ENCODE measurements at regions not wholly inside any gene's neighbourhood (a gene's known extent, or its start where the extent isn't known, plus 50 kb on each side); places are given as distances from the start of the nearest gene placed in this dataset.

DNA sequence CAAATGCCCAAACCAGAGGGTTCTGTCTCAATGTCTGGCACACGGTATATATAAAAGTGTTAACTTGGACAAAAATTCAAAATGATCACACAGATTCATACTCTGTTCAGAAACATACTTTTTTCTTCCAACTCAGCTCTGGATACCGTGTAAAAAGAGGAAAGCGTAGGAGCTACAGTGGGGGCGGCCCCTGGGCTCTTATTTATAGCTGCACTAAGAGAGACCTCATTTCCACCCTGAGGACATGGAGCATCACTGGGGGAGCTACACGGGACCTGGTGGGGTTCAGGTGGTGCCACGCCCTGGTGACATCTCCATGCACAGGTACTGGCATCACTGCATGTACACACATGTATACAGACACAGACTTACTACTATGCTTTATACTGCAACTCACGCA is 185.9 kb upstream of the FOXQ1 start:
- TF ChIP-seq, protein P1, sequence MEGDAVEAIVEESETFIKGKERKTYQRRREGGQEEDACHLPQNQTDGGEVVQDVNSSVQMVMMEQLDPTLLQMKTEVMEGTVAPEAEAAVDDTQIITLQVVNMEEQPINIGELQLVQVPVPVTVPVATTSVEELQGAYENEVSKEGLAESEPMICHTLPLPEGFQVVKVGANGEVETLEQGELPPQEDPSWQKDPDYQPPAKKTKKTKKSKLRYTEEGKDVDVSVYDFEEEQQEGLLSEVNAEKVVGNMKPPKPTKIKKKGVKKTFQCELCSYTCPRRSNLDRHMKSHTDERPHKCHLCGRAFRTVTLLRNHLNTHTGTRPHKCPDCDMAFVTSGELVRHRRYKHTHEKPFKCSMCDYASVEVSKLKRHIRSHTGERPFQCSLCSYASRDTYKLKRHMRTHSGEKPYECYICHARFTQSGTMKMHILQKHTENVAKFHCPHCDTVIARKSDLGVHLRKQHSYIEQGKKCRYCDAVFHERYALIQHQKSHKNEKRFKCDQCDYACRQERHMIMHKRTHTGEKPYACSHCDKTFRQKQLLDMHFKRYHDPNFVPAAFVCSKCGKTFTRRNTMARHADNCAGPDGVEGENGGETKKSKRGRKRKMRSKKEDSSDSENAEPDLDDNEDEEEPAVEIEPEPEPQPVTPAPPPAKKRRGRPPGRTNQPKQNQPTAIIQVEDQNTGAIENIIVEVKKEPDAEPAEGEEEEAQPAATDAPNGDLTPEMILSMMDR (IDR thresholded peaks at IDR 0.05; ENCODE audit: low read depth, low read length): no peak
- DNase-seq (ENCODE audit: low read depth in 2 of 2): no peak
- no peak overlapping the region for H3K4me3 ChIP-seq (replicated peaks in 1 of 2; ENCODE audit: low read depth in 2 of 2, low read length in 2 of 2)

DNA sequence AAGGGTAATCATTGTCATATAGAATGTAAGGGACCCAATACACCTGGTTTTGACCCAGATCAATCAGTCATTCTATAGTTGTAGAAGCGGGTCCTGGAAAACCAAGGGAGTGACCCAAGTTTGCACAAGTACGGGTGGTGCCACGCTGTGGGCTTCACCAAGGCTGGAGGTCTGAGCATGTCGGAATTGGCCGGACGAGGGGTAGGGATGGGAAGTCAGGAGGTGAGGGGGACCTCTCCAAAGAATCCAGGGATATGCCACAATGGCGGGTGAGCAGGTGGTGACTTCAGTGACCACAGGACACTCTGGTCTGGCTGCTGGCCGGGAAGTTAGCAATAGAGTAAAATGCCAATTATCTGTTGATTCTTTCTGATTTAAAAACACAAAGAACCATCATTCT is 186.6 kb upstream of the FOXQ1 start:
- DNase-seq (ENCODE audit: low read depth in 2 of 2): no peak
- no peak overlapping the region for H3K4me3 ChIP-seq (replicated peaks in 1 of 2; ENCODE audit: low read depth in 2 of 2, low read length in 2 of 2)
- TF ChIP-seq, protein P1 (IDR thresholded peaks at IDR 0.05; ENCODE audit: low read depth, low read length): no peak

DNA sequence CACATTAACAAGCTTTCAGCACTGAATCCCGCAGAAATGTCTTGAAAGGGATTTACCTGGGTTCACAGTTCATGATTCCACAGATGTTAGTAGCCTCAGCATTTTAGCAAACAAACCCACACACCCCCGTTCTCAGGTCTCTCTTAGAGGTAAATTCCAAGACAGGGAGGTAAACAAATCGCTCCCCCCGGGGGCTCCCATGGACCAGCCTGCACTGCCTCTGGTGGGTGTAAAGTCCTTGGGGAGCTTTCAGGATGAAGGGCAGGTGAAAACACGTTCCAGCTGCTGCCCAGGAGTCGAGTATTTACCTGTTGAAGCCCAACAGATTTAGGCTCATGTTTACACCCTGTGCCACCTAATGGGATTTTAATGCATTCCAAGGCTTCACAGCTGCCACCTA is 187.0 kb upstream of the FOXQ1 start:
- no peak overlapping the region for H3K4me3 ChIP-seq (replicated peaks in 1 of 2; ENCODE audit: low read depth in 2 of 2, low read length in 2 of 2)
- TF ChIP-seq, protein P1 (IDR thresholded peaks at IDR 0.05; ENCODE audit: low read depth, low read length): no peak
- DNase-seq (ENCODE audit: low read depth in 2 of 2): no peak

DNA sequence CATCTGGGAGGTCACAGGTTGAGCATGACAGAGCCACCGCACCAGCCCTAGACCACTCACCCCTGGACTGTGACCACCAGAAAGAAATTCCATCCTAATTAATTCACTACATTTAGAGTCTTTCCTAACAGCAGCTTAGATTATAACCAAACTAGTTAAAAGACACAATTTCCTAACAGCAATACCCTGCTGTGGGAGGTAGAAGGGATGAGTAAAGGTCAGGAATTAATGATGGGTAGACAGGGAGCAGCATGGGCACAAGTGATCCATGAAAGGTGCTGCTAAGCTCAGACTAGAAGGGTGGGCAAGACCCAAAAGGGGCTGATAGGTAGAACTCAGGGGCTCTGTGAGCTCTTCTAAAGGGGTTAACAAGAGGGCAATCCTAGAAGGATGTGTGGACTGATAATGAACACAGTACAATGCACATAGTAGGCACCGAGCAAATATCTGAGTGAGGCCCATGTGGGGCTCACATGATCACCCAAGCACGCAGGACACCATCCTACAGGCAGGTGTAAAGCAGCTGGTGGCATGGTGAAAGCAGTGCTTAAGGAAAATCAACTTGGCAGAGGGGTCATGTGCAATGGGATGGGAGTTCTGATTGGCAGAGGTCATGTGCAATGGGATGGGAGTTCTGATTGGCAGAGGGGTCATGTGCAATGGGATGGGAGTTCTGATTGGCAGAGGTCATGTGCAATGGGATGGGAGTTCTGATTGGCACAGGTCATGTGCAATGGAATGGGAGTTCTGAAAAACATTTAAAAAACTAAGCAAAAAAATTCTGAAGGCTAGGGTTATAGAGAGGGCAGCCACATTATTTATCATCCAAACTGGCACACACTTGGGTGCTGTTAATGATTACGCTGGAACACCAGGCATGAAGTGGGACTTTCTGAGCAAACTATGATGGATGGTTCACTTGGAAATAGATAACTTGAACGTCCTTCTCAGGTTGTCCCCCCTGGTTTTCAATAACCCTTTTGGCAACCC is 188.2 kb upstream of the FOXQ1 start:
- DNase-seq (ENCODE audit: low read depth in 2 of 2): no peak
- H3K4me3 ChIP-seq (replicated peaks in 1 of 2; ENCODE audit: low read depth in 2 of 2, low read length in 2 of 2): no peak overlapping the region
- TF ChIP-seq, protein P1 (IDR thresholded peaks at IDR 0.05; ENCODE audit: low read depth, low read length): no peak

DNA sequence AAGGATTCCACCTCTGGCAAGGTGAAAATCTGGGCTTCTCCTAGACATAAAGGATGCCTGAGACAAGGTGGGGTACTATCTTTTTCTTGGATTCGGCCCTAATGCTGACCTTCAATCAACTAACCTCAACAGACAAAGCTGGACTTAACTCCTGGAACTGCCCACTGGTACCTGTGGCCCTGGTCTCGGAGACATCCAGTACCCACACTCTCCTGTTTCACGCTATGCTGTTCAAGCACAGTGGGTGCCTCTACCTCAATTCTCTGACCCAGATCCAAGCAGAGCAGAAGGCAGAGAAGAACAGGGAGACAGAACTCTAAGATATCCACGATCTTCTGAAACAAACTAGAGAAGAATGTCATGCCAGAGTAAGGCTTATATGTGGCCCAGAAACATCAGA is 189.8 kb upstream of the FOXQ1 start:
- H3K4me3 ChIP-seq (replicated peaks in 1 of 2; ENCODE audit: low read depth in 2 of 2, low read length in 2 of 2): no peak overlapping the region
- TF ChIP-seq, protein P1 (IDR thresholded peaks at IDR 0.05; ENCODE audit: low read depth, low read length): no peak
- no peak for DNase-seq (ENCODE audit: low read depth in 2 of 2)

DNA sequence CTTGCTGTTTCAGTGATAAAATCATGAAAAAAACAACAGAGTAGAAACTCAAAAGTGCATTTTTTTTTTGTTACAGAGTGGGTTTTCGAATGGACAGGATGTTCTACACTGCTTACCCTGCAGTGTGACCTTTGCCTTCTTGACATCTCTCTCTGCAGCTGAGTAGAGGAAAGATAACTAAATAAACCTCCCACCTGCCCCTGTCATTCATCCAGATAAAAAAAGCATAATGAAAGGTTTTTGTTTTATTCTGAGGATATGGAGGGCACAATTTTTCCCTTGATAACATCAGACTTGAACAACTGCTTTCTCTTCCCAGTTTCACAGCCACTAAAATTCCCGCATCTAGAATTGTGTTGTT is 193.6 kb upstream of the FOXQ1 start:
- H3K4me3 ChIP-seq (replicated peaks in 1 of 2; ENCODE audit: low read depth in 2 of 2, low read length in 2 of 2): no peak overlapping the region
- no peak for DNase-seq (ENCODE audit: low read depth in 2 of 2)
- TF ChIP-seq, protein P1 (IDR thresholded peaks at IDR 0.05; ENCODE audit: low read depth, low read length): no peak
